ENCODE measurements at regions not wholly inside any gene's neighbourhood (a gene's known extent, or its start where the extent isn't known, plus 50 kb on each side); places are given as distances from the start of the nearest gene placed in this dataset.

- DNase-seq = no peak
Observed at GRCh38 chr11:32279672-32280071, 155.7 kb downstream of the WT1 start.

DNA sequence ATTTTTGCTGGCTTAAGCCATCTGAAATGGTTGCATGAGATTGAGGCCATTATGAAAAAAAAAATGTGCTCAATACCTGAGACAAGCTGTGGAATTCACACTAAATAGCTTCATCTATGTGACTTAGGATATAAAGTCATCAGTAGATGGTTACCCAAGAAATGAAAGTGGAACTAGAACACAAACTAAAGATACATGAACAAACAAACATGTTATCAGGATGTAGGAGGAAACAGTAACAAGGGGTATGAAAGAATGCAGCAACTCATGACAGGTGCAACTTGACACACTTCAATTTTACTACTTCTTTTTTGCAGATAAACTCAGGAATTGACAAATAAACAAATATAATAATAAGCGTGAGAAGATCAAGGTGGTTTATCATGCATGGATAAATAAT lies 155.0 kb downstream of the WT1 start:
- no peak for DNase-seq

GRCh38 chr11:32288276-32288675 lies 147.1 kb downstream of the WT1 start:
- no peak for DNase-seq

DNA sequence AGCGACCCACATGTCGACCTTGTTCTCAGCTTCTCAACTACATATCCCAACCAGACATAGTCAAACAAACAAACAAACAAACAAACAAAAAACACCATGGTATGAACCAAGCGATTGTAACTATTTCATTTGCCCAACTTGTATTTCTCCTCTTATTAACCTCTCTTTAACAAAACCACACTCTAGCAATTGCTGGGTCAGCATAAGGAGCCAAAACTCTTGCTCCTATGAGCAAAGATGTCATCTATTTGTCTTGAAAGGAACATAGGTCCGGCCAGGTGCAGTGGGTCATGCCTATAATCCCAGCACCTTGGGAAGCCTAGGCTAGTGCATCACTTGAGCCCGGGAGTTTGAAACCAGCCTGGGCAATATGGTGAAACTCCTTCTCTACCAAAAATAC lies 145.6 kb downstream of the WT1 start:
- no peak for DNase-seq

DNA sequence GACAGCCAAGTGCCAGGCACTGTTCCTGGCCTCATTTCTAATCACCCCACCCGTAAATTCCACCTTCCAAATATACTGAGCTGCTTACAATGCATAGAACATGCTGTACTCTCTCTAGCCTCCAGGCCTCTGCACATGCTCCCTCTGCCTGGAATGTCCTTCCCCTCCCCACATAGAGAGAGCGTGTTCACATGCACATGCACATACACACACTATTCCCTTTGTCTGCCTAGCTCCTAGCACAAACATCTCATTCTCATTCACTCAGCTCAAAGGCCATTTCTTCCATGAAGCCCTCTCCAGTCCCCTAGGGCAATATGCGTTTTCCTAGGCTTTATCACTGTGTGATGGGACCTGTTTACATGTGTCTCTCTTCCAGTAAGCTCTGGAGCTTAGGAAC lies 144.6 kb downstream of the WT1 start:
- DNase-seq = no peak

GRCh38 chr11:32297611-32298011 lies 137.7 kb downstream of the WT1 start:
- DNase-seq = no peak

- no peak for DNase-seq
Observed at GRCh38 chr11:32302826-32303225, 132.5 kb downstream of the WT1 start.

GRCh38 chr11:32304521-32304920 lies 130.8 kb downstream of the WT1 start:
- no peak for DNase-seq

DNA sequence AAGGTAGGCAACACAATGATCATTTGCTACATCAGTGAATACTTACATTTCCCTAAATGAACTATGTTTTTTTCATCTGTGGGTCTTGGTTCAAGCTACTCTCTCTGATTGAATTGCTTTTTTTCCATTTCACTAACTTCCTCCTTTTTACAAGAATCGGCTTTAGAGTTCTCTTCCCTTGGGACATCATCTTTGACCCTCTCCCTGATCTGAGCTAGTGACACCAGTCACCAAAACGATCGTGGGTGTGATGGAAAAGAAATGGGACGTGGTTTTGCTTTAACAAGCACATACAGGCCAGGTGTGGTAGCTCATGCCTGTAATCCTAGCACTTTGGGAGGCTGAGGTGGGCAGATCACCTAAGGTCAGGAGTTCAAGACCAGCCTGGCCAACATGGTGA lies 129.9 kb downstream of the WT1 start:
- no peak for DNase-seq

GRCh38 chr11:32307471-32307870 lies 127.9 kb downstream of the WT1 start:
- no peak for DNase-seq

- no peak for DNase-seq
Observed at GRCh38 chr11:32307913-32308312, 127.4 kb downstream of the WT1 start.

DNA sequence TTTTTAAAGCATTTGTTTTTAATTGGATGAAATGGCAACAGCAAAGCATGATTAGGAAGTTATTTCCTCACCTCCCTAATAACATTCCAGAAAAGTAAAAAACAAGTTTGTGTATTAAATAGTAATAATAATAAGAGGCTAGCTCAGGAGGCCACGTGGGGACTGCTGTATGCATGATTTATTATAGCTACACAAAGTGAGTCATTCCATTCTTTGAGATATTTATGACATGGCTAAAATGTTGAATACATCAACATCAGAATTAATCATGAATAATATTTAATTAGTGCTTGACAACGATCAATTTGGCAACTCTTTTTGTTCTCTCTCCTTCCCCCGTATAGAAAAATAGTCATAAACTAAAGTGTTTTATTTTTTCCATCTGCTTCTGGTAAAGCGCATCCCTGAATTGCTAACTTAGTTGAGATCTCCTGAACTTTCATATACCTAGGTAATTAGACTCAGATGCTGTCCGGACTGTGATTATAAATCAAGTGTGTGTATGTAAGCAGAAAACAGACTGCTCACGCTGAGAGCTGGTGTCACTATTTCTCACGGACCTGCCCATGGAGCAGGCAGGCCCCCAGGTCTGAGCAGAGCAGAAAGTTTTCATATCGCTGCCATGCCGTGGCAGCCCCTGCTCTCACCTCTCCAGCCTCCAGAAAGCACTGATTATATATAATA lies 125.7 kb downstream of the WT1 start:
- DNase-seq = no peak

DNA sequence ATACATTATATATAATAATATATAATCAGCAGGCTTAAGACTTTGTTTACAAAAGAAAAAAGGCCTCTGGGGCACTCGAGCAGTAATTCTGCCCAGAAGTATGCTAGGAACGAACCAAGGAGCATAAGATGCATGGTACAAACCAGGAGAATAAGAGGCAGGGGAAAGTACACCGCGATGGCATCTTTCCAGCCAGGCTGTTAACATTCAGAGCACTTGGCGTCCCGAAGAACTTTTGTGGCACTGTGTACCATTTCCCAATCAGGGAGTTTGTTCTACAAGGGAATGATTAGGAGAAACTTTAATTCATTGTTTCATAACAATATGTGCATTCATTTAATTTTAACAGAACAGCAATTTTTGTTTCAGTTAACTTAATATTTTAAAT lies 125.1 kb downstream of the WT1 start:
- no peak for DNase-seq

DNA sequence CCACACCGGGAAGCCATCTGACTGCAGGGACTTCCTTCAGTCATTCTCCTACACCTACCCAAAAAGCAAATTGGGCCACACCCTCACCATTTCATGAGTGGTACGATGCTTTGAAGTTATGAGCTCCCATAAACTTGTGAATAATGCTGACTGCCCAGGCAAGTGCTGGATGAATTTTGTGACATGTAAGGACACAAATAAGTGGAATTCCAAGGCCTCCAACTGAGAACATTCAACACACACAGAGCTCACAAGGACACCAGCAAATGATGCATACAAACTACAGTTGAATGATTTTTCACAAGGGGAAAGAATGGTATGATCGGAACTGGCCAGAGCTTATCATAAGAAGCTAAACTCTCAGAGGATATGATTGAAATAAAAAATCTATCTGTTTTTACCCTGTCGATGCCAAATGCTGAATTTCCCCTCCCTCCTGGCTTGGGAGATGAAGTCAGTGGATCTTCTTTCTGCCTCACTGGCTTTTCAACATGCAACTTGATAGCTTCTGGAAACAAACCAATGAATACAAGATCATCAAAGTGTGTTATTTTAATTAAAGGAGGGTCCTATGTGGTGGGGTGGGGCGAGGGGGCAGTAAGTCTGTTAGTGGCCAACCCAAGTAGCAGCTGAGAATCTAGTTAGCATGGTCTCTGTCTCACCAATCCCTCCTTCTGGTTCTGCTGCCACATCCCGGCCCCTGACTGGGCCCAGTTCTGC lies 123.8 kb downstream of the WT1 start:
- DNase-seq = no peak

- DNase-seq = no peak
Observed at GRCh38 chr11:32312206-32312817, 123.0 kb downstream of the WT1 start.

- DNase-seq = no peak
Observed at GRCh38 chr11:32312865-32313403, 122.4 kb downstream of the WT1 start.

DNA sequence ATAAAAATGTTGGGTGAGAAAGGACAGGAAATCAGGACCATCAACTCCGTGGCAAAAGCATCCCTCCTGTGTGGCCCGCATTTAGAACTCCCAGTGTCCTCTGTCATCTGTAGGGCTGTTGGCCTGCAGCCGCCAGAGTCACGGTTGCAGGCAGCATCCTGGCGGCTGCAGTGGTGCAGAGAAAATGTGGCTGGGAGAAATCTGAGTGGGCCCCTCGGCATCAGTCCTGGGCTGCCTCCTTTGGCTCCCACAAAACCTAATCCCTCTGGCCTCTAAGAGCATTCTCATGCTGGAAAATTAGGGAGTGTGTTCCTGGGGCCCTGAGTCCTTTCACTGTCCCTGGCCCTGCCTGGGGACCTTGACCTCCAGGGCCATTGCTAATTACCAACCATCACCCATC lies 121.9 kb downstream of the WT1 start:
- no peak for DNase-seq

DNA sequence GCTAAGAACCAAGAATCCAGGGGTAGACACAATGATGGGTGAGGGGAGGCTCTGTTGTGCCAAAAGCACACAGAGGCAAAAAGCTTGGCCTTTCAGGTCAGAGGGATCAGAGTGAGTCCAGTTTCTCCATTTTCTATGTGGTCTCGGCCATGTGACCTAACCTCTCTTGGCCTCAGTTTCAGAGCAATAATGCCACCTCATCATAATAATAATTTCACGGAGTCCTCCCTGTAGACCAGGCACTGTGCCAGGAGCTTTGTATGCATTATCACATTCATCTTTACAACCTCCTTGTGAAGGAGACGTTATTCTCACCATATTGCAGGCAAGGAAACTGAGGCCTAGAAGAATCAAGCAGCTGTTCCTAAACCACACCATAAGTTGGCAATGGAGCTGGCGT lies 120.2 kb downstream of the WT1 start:
- no peak for DNase-seq

GRCh38 chr11:32316232-32316631 lies 119.1 kb downstream of the WT1 start:
- DNase-seq = no peak

DNA sequence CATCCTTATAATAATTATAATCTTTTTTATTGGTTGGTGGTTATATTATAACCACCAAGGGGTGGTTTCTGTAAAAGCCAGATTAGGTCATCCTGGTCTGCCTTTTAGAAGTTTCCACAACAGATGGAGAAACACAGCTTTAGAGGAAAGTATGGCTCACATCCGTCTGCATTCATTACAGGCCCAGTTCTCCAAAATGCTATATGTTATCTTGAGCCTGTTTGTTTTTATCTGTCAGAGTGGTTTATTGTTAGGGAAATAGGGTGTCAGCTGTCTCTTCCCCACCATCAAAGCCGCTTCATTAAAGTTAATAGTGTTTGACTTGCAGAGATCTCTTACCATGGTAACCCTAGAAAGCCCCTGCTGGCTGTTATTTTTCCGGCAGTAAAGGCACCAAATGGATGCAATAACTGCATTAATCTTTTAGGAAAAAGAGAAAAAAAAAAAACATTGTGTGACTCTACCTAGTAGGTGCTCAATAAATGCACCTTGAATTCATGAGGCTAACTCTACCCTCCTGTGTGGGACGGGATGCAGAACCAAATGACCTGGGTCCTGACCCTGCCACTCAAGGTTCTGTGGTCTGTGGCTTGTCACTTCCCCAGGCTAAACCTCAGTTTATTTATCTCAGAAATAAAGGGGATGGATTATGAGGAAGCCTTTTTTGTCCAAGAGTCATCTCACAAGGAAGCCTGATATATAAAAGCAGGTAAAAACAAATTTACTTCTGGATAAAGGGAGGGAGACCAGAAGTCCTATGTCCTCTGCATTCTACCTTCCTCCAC lies 118.3 kb downstream of the WT1 start:
- DNase-seq = no peak

- DNase-seq = no peak
Observed at GRCh38 chr11:32317643-32318042, 117.7 kb downstream of the WT1 start.

- no peak for DNase-seq
Observed at GRCh38 chr11:32318071-32319055, 117.0 kb downstream of the WT1 start.

All from NCI-H187 (cell line).